Erythroblast (primary cell): ENCODE measurements at regions not wholly inside any gene's neighbourhood (a gene's known extent, or its start where the extent isn't known, plus 50 kb on each side); places are given as distances from the start of the nearest gene placed in this dataset.

Source experiments
- GATA1 ChIP-seq: IDR thresholded peaks from 2 replicates; pipeline ENCODE4 v1.6.1; 2011; ENCODE audit warnings: low read depth, mild to moderate bottlenecking, control low read depth, low read length, moderate library complexity
- POLR2A ChIP-seq: IDR thresholded peaks from 2 replicates; pipeline ENCODE4 v1.6.1; 2011; ENCODE audit warnings: mild to moderate bottlenecking, low read length

DNA sequence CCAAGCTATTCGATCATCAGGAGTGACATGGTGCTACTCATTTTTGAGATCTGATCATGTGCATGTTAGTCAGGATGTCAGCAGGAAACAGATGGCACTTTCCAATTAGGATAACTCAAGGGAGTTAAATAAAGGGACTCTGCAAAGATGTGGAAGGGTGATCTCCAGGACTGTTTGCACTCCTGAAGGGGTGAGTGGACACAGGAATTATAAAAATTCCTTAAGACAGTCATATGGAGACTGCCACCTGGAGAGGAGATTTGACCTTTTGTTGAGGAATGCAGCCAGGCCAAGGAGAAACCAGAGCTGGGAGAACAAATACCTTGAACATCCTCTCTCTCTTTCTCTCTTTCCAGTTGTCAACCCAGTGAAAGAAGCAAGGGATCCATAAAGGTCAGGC, 189.1 kb downstream of the GABRG2 start:
- no peak for TF ChIP-seq POLR2A
- TF ChIP-seq GATA1, result no peak
